CD4-positive, CD25-positive, alpha-beta regulatory T cell (primary cell): ENCODE measurements at regions not wholly inside any gene's neighbourhood (a gene's known extent, or its start where the extent isn't known, plus 50 kb on each side); places are given as distances from the start of the nearest gene placed in this dataset.

Experiments used
- ATAC-seq, 2 donors: fragments of 150-1000 bp; cut with Tn5 transposase; one replicate each; pipeline ENCODE4 v1.10.0; 2021; ENCODE audit warnings: low read depth in 2 of 2, moderate number of reproducible peaks in 2 of 2, moderate library complexity in 1 of 2
- DNase-seq, 3 donors: peaks; one replicate each; pipeline versions ENCODE4 v3.0.0 to v3.0.0-alpha.2; 2012 to 2022; ENCODE audit warnings: mixed read lengths in 1 of 3
- H3K27ac ChIP-seq: one replicate; pipeline ENCODE4 v1.7.0; 2013; ENCODE audit warnings: mild to moderate bottlenecking, low read length; ENCODE audit not compliant: insufficient read depth, poor library complexity, severe bottlenecking
- H3K27me3 ChIP-seq: one replicate; pipeline ENCODE4 v1.7.0; 2013; ENCODE audit warnings: low read length; ENCODE audit not compliant: control insufficient read depth, insufficient read depth
- H3K36me3 ChIP-seq: one replicate; pipeline ENCODE4 v1.7.0; 2013; ENCODE audit warnings: mild to moderate bottlenecking, low read length, moderate library complexity; ENCODE audit not compliant: control insufficient read depth, insufficient read depth
- H3K4me1 ChIP-seq: 2 replicates; pipeline ENCODE4 v1.7.0; 2013; ENCODE audit warnings: mild to moderate bottlenecking, low read length; ENCODE audit not compliant: insufficient read depth, control insufficient read depth, poor library complexity, severe bottlenecking
- H3K4me3 ChIP-seq: one replicate; pipeline ENCODE4 v1.7.0; 2013; ENCODE audit warnings: low read depth, mild to moderate bottlenecking, low read length, moderate library complexity
- H3K9me3 ChIP-seq, 2 experiments: 1 replicate in 1 of 2; 2 replicates in 1 of 2; pipeline ENCODE4 v1.7.0; 2013; ENCODE audit warnings: low read length in 2 of 2, mild to moderate bottlenecking in 1 of 2, moderate library complexity in 1 of 2; ENCODE audit not compliant: control insufficient read depth in 2 of 2
- H3K27ac Mint-ChIP-seq, 3 donors: one replicate each; pipeline ENCODE4 v1.8.0; 2020 to 2022; ENCODE audit warnings: mild to moderate bottlenecking in 3 of 3, mixed read lengths in 3 of 3, moderate library complexity in 2 of 3
- H3K27me3 Mint-ChIP-seq: one replicate; pipeline ENCODE4 v1.8.0; 2022; ENCODE audit warnings: mild to moderate bottlenecking, mixed read lengths
- H3K36me3 Mint-ChIP-seq: one replicate; pipeline ENCODE4 v1.8.0; 2020; ENCODE audit warnings: mixed read lengths
- H3K4me1 Mint-ChIP-seq, 4 donors: one replicate each; pipeline ENCODE4 v1.8.0; 2020 to 2022; ENCODE audit warnings: mixed read lengths in 4 of 4, mild to moderate bottlenecking in 1 of 4
- H3K4me3 Mint-ChIP-seq, 4 donors: one replicate each; pipeline ENCODE4 v1.8.0; 2020 to 2022; ENCODE audit warnings: mild to moderate bottlenecking in 4 of 4, mixed read lengths in 4 of 4, moderate library complexity in 3 of 4
- H3K9me3 Mint-ChIP-seq, 7 donors: one replicate each; pipeline ENCODE4 v1.8.0; 2020 to 2022; ENCODE audit warnings: mixed read lengths in 7 of 7, mild to moderate bottlenecking in 3 of 7, moderate library complexity in 2 of 7

DNA sequence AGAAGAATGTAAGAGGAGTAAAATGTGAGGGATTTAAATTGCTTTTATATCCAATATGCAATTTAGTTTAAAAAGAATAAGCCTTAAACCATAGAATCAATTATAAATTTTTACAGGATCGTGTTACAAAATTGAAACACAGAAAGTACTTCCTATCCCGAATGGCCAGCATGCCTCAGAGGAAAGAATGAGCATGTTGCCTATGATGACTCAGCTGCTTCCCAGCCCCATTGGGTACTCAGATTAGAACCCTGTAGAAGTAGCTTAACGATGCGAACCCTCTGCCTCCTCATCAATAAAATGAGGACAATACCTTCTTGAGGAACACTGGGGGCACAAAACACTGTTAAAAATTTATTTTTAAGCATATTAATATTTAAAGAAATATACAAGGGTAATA, 113.4 kb upstream of the CDK1 start:
- ATAC-seq (no peak), DNase-seq (no peak)
- Histone ChIP-seq H3K9me3 (no peaks in the 10 kb centered on the region), H3K27me3 (no peaks in the 10 kb centered on the region), H3K4me3 (no peak overlapping the region), H3K36me3 (no peaks in the 10 kb centered on the region), H3K27ac (no peak overlapping the region), H3K4me1 (no peaks in the 10 kb centered on the region)
- H3K27me3 Mint-ChIP-seq, result no peaks in the 10 kb centered on the region
- no peaks in the 10 kb centered on the region for H3K36me3 Mint-ChIP-seq
- H3K9me3 Mint-ChIP-seq, result peaks cover 0 to 2% (median 0%) of the 10 kb centered on the region in 7 donors
- H3K27ac Mint-ChIP-seq, result no peak overlapping the region
- no peaks in the 10 kb centered on the region for H3K4me1 Mint-ChIP-seq
- no peak overlapping the region for H3K4me3 Mint-ChIP-seq

- Histone ChIP-seq H3K27me3 (no peaks in the 10 kb centered on the region), H3K36me3 (no peaks in the 10 kb centered on the region), H3K4me1 (no peaks in the 10 kb centered on the region), H3K9me3 (no peaks in the 10 kb centered on the region), H3K27ac (no peak overlapping the region), H3K4me3 (no peak overlapping the region)
- Mint-ChIP-seq H3K36me3 (no peaks in the 10 kb centered on the region), H3K4me1 (no peaks in the 10 kb centered on the region), H3K4me3 (no peak overlapping the region), H3K27me3 (no peaks in the 10 kb centered on the region), H3K27ac (no peak overlapping the region), H3K9me3 (peaks cover 0 to 2% (median 0%) of the 10 kb centered on the region in 7 donors)
- ATAC-seq (no peak), DNase-seq (no peak)
These were observed 114.4 kb upstream of the CDK1 start for GRCh38 chr10:60663850-60664249.

DNA sequence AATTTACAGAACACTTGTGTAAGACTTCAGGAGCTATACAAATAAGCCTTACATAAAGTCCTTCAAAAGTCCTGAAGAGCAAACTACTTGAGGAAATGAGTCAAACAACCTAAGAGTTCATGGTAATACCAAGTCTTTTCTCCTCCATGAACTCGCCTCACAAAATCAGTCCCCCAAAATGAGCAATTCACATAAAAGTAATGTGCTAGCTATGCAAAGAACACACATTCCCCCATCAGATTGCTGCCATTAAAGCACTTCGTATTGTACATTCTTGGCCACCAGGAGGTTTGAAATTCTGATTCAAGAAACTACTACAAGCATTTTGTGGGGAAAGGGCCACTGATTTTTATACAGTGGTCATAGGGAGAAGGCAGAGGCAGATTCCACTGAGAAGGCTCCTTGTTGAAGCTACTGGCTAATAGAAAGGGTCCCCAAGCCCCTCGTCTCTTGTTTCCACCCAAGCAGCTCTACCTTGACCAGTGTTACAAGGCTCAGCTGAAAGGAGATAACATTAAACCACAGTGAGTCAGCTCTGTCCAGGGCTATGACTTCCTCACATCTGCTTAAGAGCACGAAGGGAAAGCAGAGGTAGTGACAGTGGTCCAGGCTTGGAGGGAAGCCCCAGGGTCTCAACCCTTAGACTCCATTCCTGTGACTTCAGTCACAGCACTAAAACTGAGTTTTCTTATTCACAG, 115.2 kb upstream of the CDK1 start:
- Histone ChIP-seq H3K27ac (no peak overlapping the region), H3K4me1 (no peaks in the 10 kb centered on the region), H3K36me3 (no peaks in the 10 kb centered on the region), H3K27me3 (no peaks in the 10 kb centered on the region), H3K4me3 (no peak overlapping the region), H3K9me3 (no peaks in the 10 kb centered on the region)
- no peak for ATAC-seq
- Mint-ChIP-seq H3K4me1 (no peaks in the 10 kb centered on the region), H3K9me3 (peaks cover 0 to 2% (median 0%) of the 10 kb centered on the region in 7 donors), H3K36me3 (no peaks in the 10 kb centered on the region), H3K27me3 (no peaks in the 10 kb centered on the region), H3K27ac (no peak overlapping the region), H3K4me3 (no peak overlapping the region)
- DNase-seq, result no peak

DNA sequence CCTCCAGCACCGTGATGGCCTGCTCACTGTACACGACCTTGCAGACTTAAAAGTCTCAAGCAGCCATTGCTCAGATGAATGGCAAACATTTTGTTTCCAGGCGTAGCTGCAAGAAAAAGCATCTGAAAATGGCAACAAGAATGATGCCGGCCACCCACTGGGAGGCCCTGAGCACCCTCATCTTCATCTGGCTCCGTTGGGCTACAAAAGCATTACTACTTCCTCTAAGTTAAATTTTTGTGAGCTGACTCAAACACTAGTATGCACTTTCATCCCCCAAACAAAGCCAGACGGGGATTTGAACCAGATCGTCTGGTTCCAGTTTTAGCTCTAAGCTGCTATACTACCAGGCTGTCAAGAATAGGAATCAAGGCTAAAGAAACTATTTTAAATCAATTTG, 116.6 kb upstream of the CDK1 start:
- Histone ChIP-seq H3K9me3 (no peaks in the 10 kb centered on the region), H3K36me3 (no peaks in the 10 kb centered on the region), H3K27me3 (no peaks in the 10 kb centered on the region), H3K4me3 (no peak overlapping the region), H3K4me1 (no peaks in the 10 kb centered on the region), H3K27ac (no peak overlapping the region)
- no peaks in the 10 kb centered on the region for H3K36me3 Mint-ChIP-seq
- H3K4me3 Mint-ChIP-seq, result no peak overlapping the region
- no peak overlapping the region for H3K27ac Mint-ChIP-seq
- H3K9me3 Mint-ChIP-seq, result peaks cover 0 to 5% (median 0%) of the 10 kb centered on the region in 7 donors
- H3K27me3 Mint-ChIP-seq, result peaks cover 4% of the 10 kb centered on the region
- DNase-seq, result no peak
- no peak for ATAC-seq
- H3K4me1 Mint-ChIP-seq, result no peaks in the 10 kb centered on the region

DNA sequence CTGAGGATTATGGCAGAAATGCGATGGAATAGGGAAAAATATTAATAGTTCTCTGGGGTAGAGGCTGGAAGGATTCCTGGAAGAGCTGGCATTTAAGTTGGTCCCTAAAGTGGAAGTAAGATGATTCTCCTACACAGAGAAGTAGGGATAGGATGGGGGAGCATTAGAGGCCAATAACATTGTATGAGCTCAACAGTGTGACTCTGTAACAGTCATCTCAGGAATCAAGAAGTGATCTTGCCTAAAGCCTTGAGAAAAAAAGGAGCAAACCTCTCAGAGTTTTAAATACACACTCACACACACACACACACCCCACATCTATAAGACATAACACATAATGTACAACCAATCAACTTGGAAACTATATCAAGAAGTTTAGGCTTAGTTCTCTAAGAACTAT, 117.7 kb upstream of the CDK1 start:
- H3K36me3 Mint-ChIP-seq, result no peaks in the 10 kb centered on the region
- H3K27ac Mint-ChIP-seq, result peak overlapping the region in 1 of 3 donors; percentile 11
- Histone ChIP-seq H3K27ac (no peak overlapping the region), H3K36me3 (no peaks in the 10 kb centered on the region), H3K4me3 (no peak overlapping the region), H3K4me1 (no peaks in the 10 kb centered on the region), H3K9me3 (no peaks in the 10 kb centered on the region), H3K27me3 (no peaks in the 10 kb centered on the region)
- H3K27me3 Mint-ChIP-seq, result peaks cover 4% of the 10 kb centered on the region
- no peak overlapping the region for H3K4me3 Mint-ChIP-seq
- ATAC-seq (no peak), DNase-seq (no peak)
- H3K4me1 Mint-ChIP-seq, result no peaks in the 10 kb centered on the region
- peaks cover 0 to 5% (median 0%) of the 10 kb centered on the region in 7 donors for H3K9me3 Mint-ChIP-seq

GRCh38 chr10:60654813-60655464, 123.3 kb upstream of the CDK1 start:
- H3K9me3 ChIP-seq, result no peaks in the 10 kb centered on the region
- Mint-ChIP-seq H3K36me3 (no peaks in the 10 kb centered on the region), H3K4me3 (no peak overlapping the region), H3K27ac (no peak overlapping the region), H3K9me3 (peaks cover 0 to 3% (median 0%) of the 10 kb centered on the region in 7 donors), H3K4me1 (no peaks in the 10 kb centered on the region), H3K27me3 (peaks cover 4% of the 10 kb centered on the region)
- H3K27ac ChIP-seq, result no peak overlapping the region
- H3K4me1 ChIP-seq, result no peaks in the 10 kb centered on the region
- H3K36me3 ChIP-seq, result no peaks in the 10 kb centered on the region
- H3K4me3 ChIP-seq, result no peak overlapping the region
- DNase-seq, result no peak
- ATAC-seq, result no peak
- no peaks in the 10 kb centered on the region for H3K27me3 ChIP-seq

GRCh38 chr10:60652628-60653027, 125.7 kb upstream of the CDK1 start:
- H3K4me1 Mint-ChIP-seq, result peaks cover 0 to 4% (median 0%) of the 10 kb centered on the region in 4 donors
- Histone ChIP-seq H3K4me1 (no peaks in the 10 kb centered on the region), H3K27ac (no peak overlapping the region), H3K36me3 (no peaks in the 10 kb centered on the region), H3K9me3 (no peaks in the 10 kb centered on the region), H3K4me3 (no peak overlapping the region), H3K27me3 (no peaks in the 10 kb centered on the region)
- no peak for ATAC-seq
- no peak for DNase-seq
- peaks cover 4% of the 10 kb centered on the region for H3K27me3 Mint-ChIP-seq
- no peak overlapping the region for H3K27ac Mint-ChIP-seq
- peaks cover 0 to 3% (median 0%) of the 10 kb centered on the region in 7 donors for H3K9me3 Mint-ChIP-seq
- no peaks in the 10 kb centered on the region for H3K36me3 Mint-ChIP-seq
- H3K4me3 Mint-ChIP-seq, result no peak overlapping the region

GRCh38 chr10:60650378-60650800, 127.9 kb upstream of the CDK1 start:
- DNase-seq (no peak), ATAC-seq (no peak)
- Histone ChIP-seq H3K9me3 (no peaks in the 10 kb centered on the region), H3K27ac (no peak overlapping the region), H3K4me1 (no peaks in the 10 kb centered on the region), H3K27me3 (no peaks in the 10 kb centered on the region), H3K4me3 (no peak overlapping the region), H3K36me3 (no peaks in the 10 kb centered on the region)
- Mint-ChIP-seq H3K4me3 (no peak overlapping the region), H3K4me1 (peaks cover 0 to 4% (median 0%) of the 10 kb centered on the region in 4 donors), H3K9me3 (no peaks in the 10 kb centered on the region), H3K27me3 (no peaks in the 10 kb centered on the region), H3K27ac (no peak overlapping the region), H3K36me3 (no peaks in the 10 kb centered on the region)
